Esophagus squamous epithelium (tissue), 4 donors: ENCODE measurements at regions not wholly inside any gene's neighbourhood (a gene's known extent, or its start where the extent isn't known, plus 50 kb on each side); places are given as distances from the start of the nearest gene placed in this dataset.

Experiments
- POLR2A ChIP-seq, 4 donors: fragments of 450-650 bp; IDR thresholded peaks; one replicate each; pipeline ENCODE4 v1.6.1; 2017; ENCODE audit warnings: antibody characterized with exemption in 4 of 4, mild to moderate bottlenecking in 4 of 4, moderate library complexity in 3 of 4
- TF ChIP-seq, protein P1 (sequence below), 6 experiments: fragments of 450-650 bp in 4 of 6; fragments of 200-600 bp in 2 of 6; sonication (generic) in 2 of 6; IDR thresholded peaks; one replicate each; pipeline ENCODE4 v1.5.1; 2016 to 2019; ENCODE audit warnings: antibody characterized with exemption in 6 of 6, mild to moderate bottlenecking in 4 of 6, moderate library complexity in 4 of 6

DNA sequence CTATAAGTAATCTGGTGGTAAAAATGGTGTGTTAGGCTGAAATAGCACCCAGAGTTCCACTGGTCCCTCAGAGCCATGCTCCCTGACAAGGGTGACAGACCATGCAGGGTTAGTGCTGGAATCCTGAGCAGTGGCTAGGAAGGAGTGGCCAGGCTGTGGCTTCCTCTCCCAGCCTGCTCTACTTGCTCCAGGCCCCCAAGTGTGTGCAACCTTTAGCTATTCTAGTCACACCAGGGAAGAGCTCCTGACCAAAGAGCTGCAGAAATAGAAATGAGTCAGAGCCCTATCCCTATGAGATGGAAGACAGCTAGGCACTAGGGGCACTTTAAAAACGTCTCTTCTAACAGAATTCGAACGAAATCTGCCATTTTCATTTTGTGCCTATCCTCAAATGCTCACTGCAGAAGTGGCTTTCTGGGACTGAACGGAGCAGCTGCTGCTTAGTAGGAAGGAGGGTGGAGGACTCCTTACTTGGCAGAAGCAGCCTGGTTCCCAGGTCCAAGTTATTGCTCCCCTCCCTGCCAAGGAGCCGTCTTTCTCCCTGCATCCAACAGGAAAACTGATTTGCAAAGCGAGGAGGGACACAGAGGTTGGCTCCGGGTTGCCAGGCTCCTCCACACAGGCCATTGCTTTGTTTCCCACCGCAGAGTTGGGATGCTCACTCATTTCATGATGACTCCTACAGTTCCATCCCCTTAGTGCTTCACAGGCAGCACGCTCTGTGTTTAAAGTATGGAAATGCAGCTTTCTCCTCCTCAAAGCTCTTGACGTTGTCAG is 754.5 kb downstream of the C6orf118 start:
- TF ChIP-seq, protein P1, sequence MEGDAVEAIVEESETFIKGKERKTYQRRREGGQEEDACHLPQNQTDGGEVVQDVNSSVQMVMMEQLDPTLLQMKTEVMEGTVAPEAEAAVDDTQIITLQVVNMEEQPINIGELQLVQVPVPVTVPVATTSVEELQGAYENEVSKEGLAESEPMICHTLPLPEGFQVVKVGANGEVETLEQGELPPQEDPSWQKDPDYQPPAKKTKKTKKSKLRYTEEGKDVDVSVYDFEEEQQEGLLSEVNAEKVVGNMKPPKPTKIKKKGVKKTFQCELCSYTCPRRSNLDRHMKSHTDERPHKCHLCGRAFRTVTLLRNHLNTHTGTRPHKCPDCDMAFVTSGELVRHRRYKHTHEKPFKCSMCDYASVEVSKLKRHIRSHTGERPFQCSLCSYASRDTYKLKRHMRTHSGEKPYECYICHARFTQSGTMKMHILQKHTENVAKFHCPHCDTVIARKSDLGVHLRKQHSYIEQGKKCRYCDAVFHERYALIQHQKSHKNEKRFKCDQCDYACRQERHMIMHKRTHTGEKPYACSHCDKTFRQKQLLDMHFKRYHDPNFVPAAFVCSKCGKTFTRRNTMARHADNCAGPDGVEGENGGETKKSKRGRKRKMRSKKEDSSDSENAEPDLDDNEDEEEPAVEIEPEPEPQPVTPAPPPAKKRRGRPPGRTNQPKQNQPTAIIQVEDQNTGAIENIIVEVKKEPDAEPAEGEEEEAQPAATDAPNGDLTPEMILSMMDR (IDR thresholded peaks at IDR 0.05) = no peak
- TF ChIP-seq POLR2A (IDR thresholded peaks at IDR 0.05) = no peak
